ENCODE measurements at regions not wholly inside any gene's neighbourhood (a gene's known extent, or its start where the extent isn't known, plus 50 kb on each side); places are given as distances from the start of the nearest gene placed in this dataset.

DNA sequence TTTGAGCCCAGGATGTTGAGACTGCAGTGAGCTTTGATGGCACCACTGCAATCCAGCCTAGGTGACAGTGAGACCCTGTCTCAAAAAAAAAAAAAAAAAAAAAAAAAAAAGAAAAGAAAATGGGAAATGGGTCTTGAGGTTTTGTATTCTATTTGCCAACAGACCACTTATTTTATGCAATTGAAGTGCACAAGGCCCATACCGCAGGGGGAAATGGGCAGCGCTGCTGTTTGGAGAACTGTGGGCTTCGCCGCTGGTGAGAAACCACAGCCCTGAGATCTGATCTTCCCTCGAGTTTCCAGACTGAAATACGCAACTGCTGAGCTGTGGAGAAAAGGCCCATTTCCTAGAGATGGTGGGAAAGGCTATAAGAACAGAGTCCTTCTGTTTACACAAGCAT lies 512.0 kb downstream of the TCERG1L start:
- Histone ChIP-seq H4K20me1 (ENCODE audit: insufficient read depth, low read length, poor library complexity, severe bottlenecking) (no peaks in the 10 kb centered on the region), H3K9me3 (ENCODE audit: insufficient read depth, low read depth, low read length) (peaks cover 6% of the 10 kb centered on the region; the same call in 1 of the 2 replicates), H3K9ac (ENCODE audit: low read depth, low read length, poor library complexity, severe bottlenecking) (no peak overlapping the region), H3F3A (ENCODE audit: low read depth) (no peaks in the 10 kb centered on the region), H3K36me3 (ENCODE audit: insufficient read depth, low read length) (no peaks in the 10 kb centered on the region), H3K4me2 (ENCODE audit: low read depth, low read length, poor library complexity, severe bottlenecking) (no peak overlapping the region), H3K4me1 (ENCODE audit: insufficient read depth, low read length, poor library complexity, severe bottlenecking) (no peaks in the 10 kb centered on the region), H2AFZ (ENCODE audit: low read length) (no peak overlapping the region), H3K9me2 (replicated peaks; ENCODE audit: low read depth, low read length) (no peaks in the 10 kb centered on the region), H3K4me3 (ENCODE audit: low read length, poor library complexity, severe bottlenecking) (no peak overlapping the region), H3K79me2 (ENCODE audit: insufficient read depth, low read length) (no peaks in the 10 kb centered on the region), H3K27me3 (ENCODE audit: insufficient read depth, low read length, poor library complexity, severe bottlenecking) (no peaks in the 10 kb centered on the region)
- no peak for TF ChIP-seq EZH2phosphoT487 (IDR thresholded peaks at IDR 0.05; ENCODE audit: borderline replicate concordance)
- TF ChIP-seq, protein P1, sequence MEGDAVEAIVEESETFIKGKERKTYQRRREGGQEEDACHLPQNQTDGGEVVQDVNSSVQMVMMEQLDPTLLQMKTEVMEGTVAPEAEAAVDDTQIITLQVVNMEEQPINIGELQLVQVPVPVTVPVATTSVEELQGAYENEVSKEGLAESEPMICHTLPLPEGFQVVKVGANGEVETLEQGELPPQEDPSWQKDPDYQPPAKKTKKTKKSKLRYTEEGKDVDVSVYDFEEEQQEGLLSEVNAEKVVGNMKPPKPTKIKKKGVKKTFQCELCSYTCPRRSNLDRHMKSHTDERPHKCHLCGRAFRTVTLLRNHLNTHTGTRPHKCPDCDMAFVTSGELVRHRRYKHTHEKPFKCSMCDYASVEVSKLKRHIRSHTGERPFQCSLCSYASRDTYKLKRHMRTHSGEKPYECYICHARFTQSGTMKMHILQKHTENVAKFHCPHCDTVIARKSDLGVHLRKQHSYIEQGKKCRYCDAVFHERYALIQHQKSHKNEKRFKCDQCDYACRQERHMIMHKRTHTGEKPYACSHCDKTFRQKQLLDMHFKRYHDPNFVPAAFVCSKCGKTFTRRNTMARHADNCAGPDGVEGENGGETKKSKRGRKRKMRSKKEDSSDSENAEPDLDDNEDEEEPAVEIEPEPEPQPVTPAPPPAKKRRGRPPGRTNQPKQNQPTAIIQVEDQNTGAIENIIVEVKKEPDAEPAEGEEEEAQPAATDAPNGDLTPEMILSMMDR (conservative IDR thresholded peaks at IDR 0.05; ENCODE audit: low read length), result no peak

DNA sequence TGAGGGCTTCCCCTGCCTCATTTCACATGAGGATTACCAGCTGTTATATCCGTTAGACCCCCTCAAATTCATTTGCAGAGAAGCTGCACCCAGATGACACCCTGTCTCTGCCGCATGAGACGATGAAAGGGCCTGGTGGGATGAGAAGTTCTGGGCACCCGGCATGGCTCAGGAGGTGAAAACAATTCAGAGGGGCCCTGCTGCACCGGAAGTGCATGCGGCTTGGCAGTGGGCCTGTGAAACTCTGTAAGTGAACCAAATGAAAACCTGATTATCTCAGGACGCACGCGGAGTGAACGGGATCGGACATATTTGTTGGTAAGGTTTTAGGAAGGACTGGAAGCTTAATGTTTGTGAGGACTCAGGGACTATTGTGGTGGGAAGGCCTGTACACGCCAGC lies 511.2 kb downstream of the TCERG1L start:
- TF ChIP-seq EZH2phosphoT487 (IDR thresholded peaks at IDR 0.05; ENCODE audit: borderline replicate concordance), result no peak
- TF ChIP-seq, protein P1 (conservative IDR thresholded peaks at IDR 0.05; ENCODE audit: low read length), result no peak
- Histone ChIP-seq H3K36me3 (ENCODE audit: insufficient read depth, low read length) (no peaks in the 10 kb centered on the region), H3K27me3 (ENCODE audit: insufficient read depth, low read length, poor library complexity, severe bottlenecking) (no peaks in the 10 kb centered on the region), H3K4me2 (ENCODE audit: low read depth, low read length, poor library complexity, severe bottlenecking) (no peak overlapping the region), H3K9me2 (replicated peaks; ENCODE audit: low read depth, low read length) (no peaks in the 10 kb centered on the region), H3K4me1 (ENCODE audit: insufficient read depth, low read length, poor library complexity, severe bottlenecking) (no peaks in the 10 kb centered on the region), H3K4me3 (ENCODE audit: low read length, poor library complexity, severe bottlenecking) (no peak overlapping the region), H3F3A (ENCODE audit: low read depth) (no peaks in the 10 kb centered on the region), H2AFZ (ENCODE audit: low read length) (no peak overlapping the region), H3K9ac (ENCODE audit: low read depth, low read length, poor library complexity, severe bottlenecking) (no peak overlapping the region), H4K20me1 (ENCODE audit: insufficient read depth, low read length, poor library complexity, severe bottlenecking) (no peaks in the 10 kb centered on the region), H3K9me3 (ENCODE audit: insufficient read depth, low read depth, low read length) (peaks cover 13% of the 10 kb centered on the region; the same call in 1 of the 2 replicates), H3K79me2 (ENCODE audit: insufficient read depth, low read length) (no peaks in the 10 kb centered on the region)

DNA sequence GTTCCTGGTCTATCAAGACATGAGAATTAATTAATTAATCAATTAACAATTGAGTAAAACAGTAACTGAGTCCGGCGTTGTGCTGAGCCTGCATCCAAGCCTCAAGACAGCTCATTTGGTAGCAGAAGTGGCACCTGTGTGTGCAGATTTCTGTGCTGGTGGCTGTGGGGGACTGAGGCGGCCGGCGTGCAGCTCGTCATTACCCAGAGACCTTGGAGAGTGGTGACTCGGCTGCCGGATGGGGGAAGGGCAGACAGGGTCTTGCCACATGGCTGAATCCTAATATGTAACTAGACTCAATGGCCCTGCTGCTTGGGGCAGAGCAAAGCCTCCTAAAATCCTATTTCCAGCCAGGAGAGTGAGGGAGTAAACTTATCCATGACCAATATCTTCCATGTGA lies 510.2 kb downstream of the TCERG1L start:
- H3K9me2 ChIP-seq (replicated peaks; ENCODE audit: low read depth, low read length), result no peaks in the 10 kb centered on the region
- no peak overlapping the region for H3K4me3 ChIP-seq (ENCODE audit: low read length, poor library complexity, severe bottlenecking)
- H3F3A ChIP-seq (ENCODE audit: low read depth), result no peaks in the 10 kb centered on the region
- H3K9me3 ChIP-seq (ENCODE audit: insufficient read depth, low read depth, low read length), result peaks cover 13% of the 10 kb centered on the region; the same call in 1 of the 2 replicates
- no peak overlapping the region for H3K9ac ChIP-seq (ENCODE audit: low read depth, low read length, poor library complexity, severe bottlenecking)
- no peak overlapping the region for H2AFZ ChIP-seq (ENCODE audit: low read length)
- H3K27me3 ChIP-seq (ENCODE audit: insufficient read depth, low read length, poor library complexity, severe bottlenecking), result no peaks in the 10 kb centered on the region
- no peaks in the 10 kb centered on the region for H3K36me3 ChIP-seq (ENCODE audit: insufficient read depth, low read length)
- H3K4me1 ChIP-seq (ENCODE audit: insufficient read depth, low read length, poor library complexity, severe bottlenecking), result no peaks in the 10 kb centered on the region
- no peak for TF ChIP-seq EZH2phosphoT487 (IDR thresholded peaks at IDR 0.05; ENCODE audit: borderline replicate concordance)
- TF ChIP-seq, protein P1 (conservative IDR thresholded peaks at IDR 0.05; ENCODE audit: low read length), result no peak
- no peaks in the 10 kb centered on the region for H4K20me1 ChIP-seq (ENCODE audit: insufficient read depth, low read length, poor library complexity, severe bottlenecking)
- no peak overlapping the region for H3K4me2 ChIP-seq (ENCODE audit: low read depth, low read length, poor library complexity, severe bottlenecking)
- H3K79me2 ChIP-seq (ENCODE audit: insufficient read depth, low read length), result no peaks in the 10 kb centered on the region
